LNCAP (cell line): ENCODE measurements at regions not wholly inside any gene's neighbourhood (a gene's known extent, or its start where the extent isn't known, plus 50 kb on each side); places are given as distances from the start of the nearest gene placed in this dataset.

Experiments
- CTCF ChIP-seq: fragments of 450-650 bp; IDR thresholded peaks from 2 replicates; pipeline ENCODE4 v1.5.1; 2017; ENCODE audit warnings: mild to moderate bottlenecking

DNA sequence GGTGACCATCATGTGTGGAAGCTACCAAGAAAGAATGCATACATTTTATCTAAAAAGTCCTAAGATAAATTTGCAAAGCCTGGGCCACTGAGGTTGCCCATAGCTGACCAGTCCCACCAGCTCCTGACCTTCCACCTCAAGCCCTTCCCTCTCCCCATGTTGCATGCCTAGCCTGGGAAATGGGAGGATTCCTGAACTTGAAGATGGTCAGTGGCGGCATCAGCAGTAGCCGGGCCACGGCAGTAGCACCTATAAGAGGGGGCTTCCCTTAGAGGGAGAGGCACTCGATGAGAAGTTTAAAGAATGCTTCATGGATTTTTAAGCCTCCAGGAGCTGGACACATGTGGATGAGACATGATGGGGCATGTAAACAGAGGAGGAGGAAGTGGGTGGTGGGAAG lies 172.1 kb downstream of the KLF13 start:
- no peak for TF ChIP-seq CTCF

- no peak for TF ChIP-seq CTCF
Measured at GRCh38 chr15:31499236-31499952, 172.8 kb downstream of the KLF13 start.

- TF ChIP-seq CTCF = no peak
Measured at GRCh38 chr15:31499953-31500765, 173.5 kb downstream of the KLF13 start.

DNA sequence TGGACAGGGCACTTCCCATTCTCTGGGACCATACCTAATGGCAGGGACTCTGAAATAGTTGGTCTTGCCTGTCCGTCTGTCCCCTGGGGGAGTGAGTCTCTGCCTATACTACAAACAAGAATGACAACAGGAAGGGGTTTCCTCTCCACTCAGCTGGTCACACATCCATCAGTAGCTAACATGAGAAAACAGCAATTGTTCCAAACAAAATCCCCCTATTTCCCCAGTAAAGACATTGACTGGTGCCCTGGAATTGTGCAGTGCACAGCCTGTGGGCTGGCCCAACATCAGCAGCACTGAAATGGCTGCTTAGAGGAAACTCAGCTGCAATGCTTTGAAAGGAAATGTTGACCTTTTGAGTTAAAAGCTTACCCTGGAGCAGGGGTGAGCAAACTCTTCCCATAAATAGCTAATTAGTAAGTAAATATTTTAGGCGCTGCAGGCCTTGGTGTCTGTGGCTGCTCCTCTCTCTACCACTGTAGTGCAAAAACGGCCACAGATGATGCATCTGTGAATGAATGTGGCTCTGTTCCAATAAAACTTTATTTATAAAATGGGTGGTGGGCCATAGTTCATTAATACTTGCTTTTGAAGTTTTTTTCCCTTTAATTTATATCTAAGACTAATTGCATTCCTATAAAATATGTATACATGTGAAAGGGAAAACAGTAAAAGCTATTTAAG lies 174.3 kb downstream of the KLF13 start:
- TF ChIP-seq CTCF = no peak

GRCh38 chr15:31501536-31502157 lies 175.0 kb downstream of the KLF13 start:
- TF ChIP-seq CTCF = no peak

GRCh38 chr15:31502541-31503229 lies 176.1 kb downstream of the KLF13 start:
- no peak for TF ChIP-seq CTCF

- TF ChIP-seq CTCF = no peak
Measured at GRCh38 chr15:31503256-31503655, 176.6 kb downstream of the KLF13 start.
